ENCODE measurements at regions not wholly inside any gene's neighbourhood (a gene's known extent, or its start where the extent isn't known, plus 50 kb on each side); places are given as distances from the start of the nearest gene placed in this dataset.

- TF ChIP-seq CTCF (IDR thresholded peaks at IDR 0.05; ENCODE audit: poor library complexity) (peak; percentile 10), EZH2phosphoT487 (IDR thresholded peaks at IDR 0.05; ENCODE audit: low read depth, severe bottlenecking, unreplicated experiment) (no peak), EZH2 (IDR thresholded peaks at IDR 0.05; ENCODE audit: borderline replicate concordance) (no peak)
These were observed 63.8 kb downstream of the CPN2 start for GRCh38 chr3:194287374-194287773.
